ENCODE measurements at regions not wholly inside any gene's neighbourhood (a gene's known extent, or its start where the extent isn't known, plus 50 kb on each side); places are given as distances from the start of the nearest gene placed in this dataset.

DNA sequence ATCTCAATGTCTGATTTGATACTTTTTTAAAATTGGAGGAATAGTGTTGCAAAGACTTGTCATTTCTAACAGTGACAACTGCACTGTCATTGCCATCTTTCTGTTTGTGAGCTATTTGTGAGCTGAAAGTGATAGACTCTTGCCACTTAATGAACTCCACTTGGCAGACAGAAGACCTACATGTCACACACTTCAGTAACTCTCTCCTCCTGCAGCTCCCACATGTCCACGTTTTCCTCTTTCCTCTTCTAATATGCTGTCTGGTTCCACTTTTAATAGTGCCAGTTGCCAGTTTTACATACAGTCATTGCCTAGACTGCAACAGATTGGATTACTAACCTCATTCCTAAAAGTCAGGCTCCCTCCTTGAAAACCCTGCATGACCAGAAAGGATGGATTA lies 121.5 kb downstream of the CAPZA3 start:
- Mint-ChIP-seq H3K27ac (no peak overlapping the region), H3K27me3 (no peaks in the 10 kb centered on the region), H3K4me1 (no peaks in the 10 kb centered on the region), H3K4me3 (no peak overlapping the region), H3K9me3 (ENCODE audit: insufficient read depth) (no peaks in the 10 kb centered on the region)
- Histone ChIP-seq H3K9ac (ENCODE audit: low read length) (no peak overlapping the region), H2AFZ (ENCODE audit: insufficient read depth, low read depth, low read length, poor library complexity, severe bottlenecking) (no peak overlapping the region), H3K4me3 (ENCODE audit: control extremely low read depth in 1 of 5, extremely low read depth in 1 of 5, insufficient read depth in 1 of 5, low read depth in 2 of 5, low read length in 4 of 5) (no peak overlapping the region), H3K27ac (ENCODE audit: low read length in 2 of 2) (no peak overlapping the region), H4K20me1 (ENCODE audit: control insufficient read depth, insufficient read depth, low read length, poor library complexity, severe bottlenecking) (no peaks in the 10 kb centered on the region), H3K4me2 (replicated peaks; ENCODE audit: low read depth, low read length, poor library complexity, severe bottlenecking) (no peak overlapping the region), H3K27me3 (replicated peaks in 1 of 4; ENCODE audit: control extremely low read depth in 1 of 4, control insufficient read depth in 3 of 4, insufficient read depth in 4 of 4, low read length in 3 of 4) (no peaks in the 10 kb centered on the region), H3K4me1 (ENCODE audit: control insufficient read depth in 2 of 2, insufficient read depth in 2 of 2, low read length in 2 of 2) (no peaks in the 10 kb centered on the region), H3K36me3 (replicated peaks in 1 of 2; ENCODE audit: control extremely low read depth in 1 of 2, control insufficient read depth in 1 of 2, extremely low read depth in 1 of 2, insufficient read depth in 2 of 2, low read length in 1 of 2) (no peaks in the 10 kb centered on the region), H3K79me2 (ENCODE audit: control insufficient read depth, insufficient read depth, low read length) (no peaks in the 10 kb centered on the region), H3K9me3 (ENCODE audit: control extremely low read depth in 1 of 3, control insufficient read depth in 2 of 3, insufficient read depth in 1 of 3, low read length in 2 of 3) (no peaks in the 10 kb centered on the region)
- POLR2A ChIA-PET = no interaction called here
- CTCF ChIA-PET = no interaction called here
- DNase-seq (no peak), ATAC-seq (ENCODE audit: low read depth) (no peak)
- intact Hi-C loops (cut with micrococcal nuclease) = no loop called here
- WGBS (ENCODE audit: insufficient coverage) = 73% methylated on average over 1 of the region's 1 CpG
- TF ChIP-seq, protein P1, sequence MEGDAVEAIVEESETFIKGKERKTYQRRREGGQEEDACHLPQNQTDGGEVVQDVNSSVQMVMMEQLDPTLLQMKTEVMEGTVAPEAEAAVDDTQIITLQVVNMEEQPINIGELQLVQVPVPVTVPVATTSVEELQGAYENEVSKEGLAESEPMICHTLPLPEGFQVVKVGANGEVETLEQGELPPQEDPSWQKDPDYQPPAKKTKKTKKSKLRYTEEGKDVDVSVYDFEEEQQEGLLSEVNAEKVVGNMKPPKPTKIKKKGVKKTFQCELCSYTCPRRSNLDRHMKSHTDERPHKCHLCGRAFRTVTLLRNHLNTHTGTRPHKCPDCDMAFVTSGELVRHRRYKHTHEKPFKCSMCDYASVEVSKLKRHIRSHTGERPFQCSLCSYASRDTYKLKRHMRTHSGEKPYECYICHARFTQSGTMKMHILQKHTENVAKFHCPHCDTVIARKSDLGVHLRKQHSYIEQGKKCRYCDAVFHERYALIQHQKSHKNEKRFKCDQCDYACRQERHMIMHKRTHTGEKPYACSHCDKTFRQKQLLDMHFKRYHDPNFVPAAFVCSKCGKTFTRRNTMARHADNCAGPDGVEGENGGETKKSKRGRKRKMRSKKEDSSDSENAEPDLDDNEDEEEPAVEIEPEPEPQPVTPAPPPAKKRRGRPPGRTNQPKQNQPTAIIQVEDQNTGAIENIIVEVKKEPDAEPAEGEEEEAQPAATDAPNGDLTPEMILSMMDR (IDR thresholded peaks at IDR 0.05) = no peak
- TF ChIP-seq EZH2 (IDR thresholded peaks at IDR 0.05; ENCODE audit: borderline replicate concordance, insufficient read depth, low read depth, low read length, poor library complexity, severe bottlenecking) = no peak

DNA sequence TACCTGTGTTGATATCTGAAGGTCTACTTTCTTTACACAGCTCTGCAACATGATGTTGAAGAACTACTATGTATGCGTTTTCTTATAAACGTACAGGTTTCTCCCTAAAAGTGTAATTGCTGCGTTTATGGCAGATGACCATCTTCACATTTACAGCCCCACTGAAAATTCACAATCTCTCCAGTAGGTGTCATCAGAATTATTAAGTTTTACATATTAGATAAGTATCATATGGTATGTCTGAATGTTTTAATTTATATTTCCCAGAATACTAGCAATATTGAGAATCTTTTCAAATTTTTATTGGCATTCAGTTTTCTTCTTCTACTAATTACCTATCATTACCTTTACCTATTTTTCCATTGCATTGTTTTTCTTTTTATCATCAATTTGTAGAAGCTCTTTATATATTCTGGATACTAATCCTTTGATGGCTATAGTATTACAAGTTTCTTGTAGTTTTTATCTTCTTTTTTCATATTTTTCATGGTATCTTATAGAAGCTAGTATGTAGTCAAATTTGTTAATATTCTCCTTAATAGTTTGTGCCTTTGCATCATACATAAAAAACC lies 123.5 kb downstream of the CAPZA3 start:
- Histone ChIP-seq H3K27me3 (replicated peaks in 1 of 4; ENCODE audit: control extremely low read depth in 1 of 4, control insufficient read depth in 3 of 4, insufficient read depth in 4 of 4, low read length in 3 of 4) (no peaks in the 10 kb centered on the region), H3K9ac (ENCODE audit: low read length) (no peak overlapping the region), H3K9me3 (ENCODE audit: control extremely low read depth in 1 of 3, control insufficient read depth in 2 of 3, insufficient read depth in 1 of 3, low read length in 2 of 3) (no peaks in the 10 kb centered on the region), H4K20me1 (ENCODE audit: control insufficient read depth, insufficient read depth, low read length, poor library complexity, severe bottlenecking) (no peaks in the 10 kb centered on the region), H3K79me2 (ENCODE audit: control insufficient read depth, insufficient read depth, low read length) (no peaks in the 10 kb centered on the region), H3K36me3 (replicated peaks in 1 of 2; ENCODE audit: control extremely low read depth in 1 of 2, control insufficient read depth in 1 of 2, extremely low read depth in 1 of 2, insufficient read depth in 2 of 2, low read length in 1 of 2) (no peaks in the 10 kb centered on the region), H3K4me3 (ENCODE audit: control extremely low read depth in 1 of 5, extremely low read depth in 1 of 5, insufficient read depth in 1 of 5, low read depth in 2 of 5, low read length in 4 of 5) (no peak overlapping the region), H3K4me1 (ENCODE audit: control insufficient read depth in 2 of 2, insufficient read depth in 2 of 2, low read length in 2 of 2) (no peaks in the 10 kb centered on the region), H3K4me2 (replicated peaks; ENCODE audit: low read depth, low read length, poor library complexity, severe bottlenecking) (no peak overlapping the region), H2AFZ (ENCODE audit: insufficient read depth, low read depth, low read length, poor library complexity, severe bottlenecking) (no peak overlapping the region), H3K27ac (ENCODE audit: low read length in 2 of 2) (no peak overlapping the region)
- ChIA-PET POLR2A (no interaction called here), CTCF (no interaction called here)
- H3K27ac Mint-ChIP-seq = no peak overlapping the region
- no CpG with 5 or more reads among the region's 3 CpGs for WGBS (ENCODE audit: insufficient coverage)
- DNase-seq (no peak), ATAC-seq (ENCODE audit: low read depth) (no peak)
- TF ChIP-seq, protein P1 (IDR thresholded peaks at IDR 0.05) = no peak
- TF ChIP-seq EZH2 (IDR thresholded peaks at IDR 0.05; ENCODE audit: borderline replicate concordance, insufficient read depth, low read depth, low read length, poor library complexity, severe bottlenecking) = no peak
- H3K9me3 Mint-ChIP-seq (ENCODE audit: insufficient read depth) = no peaks in the 10 kb centered on the region
- intact Hi-C loops (cut with micrococcal nuclease) = loop anchor here (5.0 kb wide), 1 partner anchor 326 kb away; no protein-coding TSS in a partner anchor
- H3K4me1 Mint-ChIP-seq = no peaks in the 10 kb centered on the region
- no peaks in the 10 kb centered on the region for H3K27me3 Mint-ChIP-seq
- no peak overlapping the region for H3K4me3 Mint-ChIP-seq

All from B cell (primary cell).